GM18909 (cell line): ENCODE measurements at regions not wholly inside any gene's neighbourhood (a gene's known extent, or its start where the extent isn't known, plus 50 kb on each side); places are given as distances from the start of the nearest gene placed in this dataset.
"Not testable (repeated sequence)": the region's sequence is repeated elsewhere in the genome, so short reads cannot be mapped to it uniquely, and the experiment has no call there.

Source experiments
- ATAC-seq: cut with Tn5 transposase; IDR thresholded peaks from one replicate; pipeline ENCODE4 v1.9.1; 2021; ENCODE audit warnings: mild to moderate bottlenecking; ENCODE audit not compliant: unreplicated experiment, poor library complexity

DNA sequence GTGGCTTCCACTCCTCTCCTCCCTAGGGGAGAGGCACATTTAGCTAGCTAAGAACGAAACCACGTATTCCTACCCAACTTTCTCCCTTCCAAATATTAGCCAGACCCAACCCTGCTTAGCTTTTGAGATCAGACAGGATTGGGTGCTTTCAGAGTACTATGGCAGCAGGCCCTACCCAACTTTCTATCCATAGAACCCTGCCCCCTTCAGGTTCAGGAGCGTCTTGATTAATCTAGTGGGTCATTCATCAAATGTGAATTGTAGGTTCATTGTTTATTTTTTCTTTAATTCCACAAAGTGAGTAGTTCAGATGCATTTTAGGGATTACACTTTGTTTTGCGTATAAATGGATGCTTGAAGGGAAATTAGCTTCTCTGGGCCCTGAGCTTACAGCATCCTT, 188.3 kb downstream of the MIB1 start:
- ATAC-seq: no peak

DNA sequence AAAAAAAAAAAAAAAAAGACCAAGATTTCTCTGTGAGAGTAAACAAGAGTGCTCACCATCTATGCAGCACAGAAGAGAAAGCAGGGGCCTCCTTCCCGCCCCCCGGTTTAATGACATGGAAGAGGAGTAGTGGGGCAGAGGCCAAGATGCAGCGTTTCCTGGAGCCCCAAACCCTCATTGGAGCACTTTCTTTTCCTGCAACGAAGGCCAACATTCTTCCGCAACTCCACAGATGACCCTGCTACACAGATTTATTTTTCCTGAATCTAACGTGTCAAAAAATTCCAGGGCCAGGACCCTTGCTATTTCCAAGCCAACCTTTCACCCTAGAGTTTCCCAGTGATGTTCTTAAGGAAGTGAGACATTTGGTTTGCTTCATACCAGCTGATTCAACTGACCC, 189.6 kb downstream of the MIB1 start:
- no peak for ATAC-seq

DNA sequence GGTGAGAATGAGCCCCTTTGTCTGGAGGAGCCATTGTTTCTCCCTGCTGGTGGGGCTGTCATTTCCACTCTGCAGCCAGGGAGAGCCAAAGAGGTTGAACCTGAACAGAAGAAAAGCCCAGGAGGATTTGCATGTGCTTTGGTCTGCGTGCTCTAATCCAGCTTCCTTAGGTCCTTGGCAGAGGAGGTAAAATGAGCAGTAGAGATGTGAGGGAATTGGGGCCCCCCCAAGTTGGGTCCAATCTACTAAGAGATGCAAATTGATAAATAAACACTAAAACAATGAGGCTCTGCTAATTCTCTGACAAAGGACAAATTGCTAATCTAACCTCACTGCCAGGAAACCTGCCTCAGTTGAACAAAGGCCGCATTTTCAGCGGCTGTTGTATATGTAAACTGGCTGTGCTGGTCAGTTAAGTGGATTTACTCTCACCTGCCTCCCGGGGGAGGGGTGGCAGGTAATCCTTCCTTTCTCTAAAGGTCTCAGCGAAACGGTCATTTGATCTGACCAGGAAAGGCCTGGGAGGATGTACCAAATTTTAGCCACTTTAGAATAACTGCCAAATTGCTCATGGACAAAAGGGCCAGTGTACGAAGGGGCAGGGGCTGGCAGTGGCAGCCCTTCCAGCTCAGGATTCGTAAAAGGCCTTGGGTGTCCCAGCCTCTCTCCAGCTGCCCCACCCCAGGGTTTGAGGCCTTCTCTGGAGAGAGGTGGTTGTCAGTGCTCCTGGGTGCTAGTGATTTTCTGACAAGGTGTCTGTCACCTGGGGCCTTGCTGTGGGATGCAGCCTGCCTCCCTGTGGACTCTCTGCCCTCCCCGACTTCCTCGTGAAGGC, 193.6 kb downstream of the MIB1 start:
- no peak for ATAC-seq

GRCh38 chr18:21934766-21935015, 194.1 kb downstream of the MIB1 start:
- no peak for ATAC-seq

DNA sequence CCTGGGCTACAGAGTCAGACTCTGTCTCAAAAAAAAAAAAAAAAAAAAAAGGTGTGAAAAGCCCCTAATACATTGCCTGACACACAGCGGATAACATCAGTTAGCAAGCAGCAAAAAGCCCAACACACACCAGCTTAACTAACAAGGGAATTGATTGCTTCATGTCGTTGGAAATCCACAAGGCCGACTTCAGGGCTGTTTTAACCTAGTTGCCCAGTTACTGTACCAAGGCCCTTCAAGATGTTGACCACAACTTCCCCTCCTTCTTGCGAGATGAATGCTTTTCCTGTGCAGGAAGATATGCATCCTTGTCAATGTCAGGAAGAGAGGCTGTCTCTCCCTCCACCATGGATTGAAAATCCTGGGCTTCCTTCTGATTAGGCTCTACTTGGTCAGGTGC, 202.9 kb downstream of the MIB1 start:
- ATAC-seq: no peak

DNA sequence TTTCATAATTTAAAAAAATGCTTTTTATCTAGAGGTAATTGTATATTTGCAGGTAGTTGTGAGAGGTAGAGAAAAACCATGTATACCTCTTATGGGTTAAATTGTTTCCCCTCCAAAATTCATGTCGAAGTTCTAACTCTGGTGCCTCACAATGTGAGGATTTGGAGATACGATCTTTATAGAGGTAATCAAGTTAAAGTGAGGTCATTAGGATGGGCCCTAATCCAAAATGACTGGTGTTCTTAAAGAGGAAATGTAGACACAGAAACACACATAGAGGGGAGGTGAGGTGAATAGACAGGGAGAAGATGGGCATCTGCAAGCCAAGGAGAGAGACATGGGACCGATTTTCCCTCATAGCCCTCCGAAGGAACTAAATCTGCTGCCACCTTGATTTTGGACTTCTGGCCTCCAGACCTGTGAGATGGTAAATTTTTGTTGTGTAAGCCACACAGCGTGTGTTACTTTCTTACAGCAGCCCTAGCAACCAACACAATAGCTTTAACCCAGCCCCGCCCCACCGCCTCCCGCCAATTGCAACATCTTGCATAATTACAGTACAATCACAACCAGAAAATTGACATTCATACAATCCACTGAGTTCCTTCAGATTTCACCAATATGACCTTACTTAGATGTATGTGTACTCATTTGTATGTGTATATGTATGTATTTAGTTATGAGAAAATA, 208.9 kb downstream of the MIB1 start:
- ATAC-seq: no peak

DNA sequence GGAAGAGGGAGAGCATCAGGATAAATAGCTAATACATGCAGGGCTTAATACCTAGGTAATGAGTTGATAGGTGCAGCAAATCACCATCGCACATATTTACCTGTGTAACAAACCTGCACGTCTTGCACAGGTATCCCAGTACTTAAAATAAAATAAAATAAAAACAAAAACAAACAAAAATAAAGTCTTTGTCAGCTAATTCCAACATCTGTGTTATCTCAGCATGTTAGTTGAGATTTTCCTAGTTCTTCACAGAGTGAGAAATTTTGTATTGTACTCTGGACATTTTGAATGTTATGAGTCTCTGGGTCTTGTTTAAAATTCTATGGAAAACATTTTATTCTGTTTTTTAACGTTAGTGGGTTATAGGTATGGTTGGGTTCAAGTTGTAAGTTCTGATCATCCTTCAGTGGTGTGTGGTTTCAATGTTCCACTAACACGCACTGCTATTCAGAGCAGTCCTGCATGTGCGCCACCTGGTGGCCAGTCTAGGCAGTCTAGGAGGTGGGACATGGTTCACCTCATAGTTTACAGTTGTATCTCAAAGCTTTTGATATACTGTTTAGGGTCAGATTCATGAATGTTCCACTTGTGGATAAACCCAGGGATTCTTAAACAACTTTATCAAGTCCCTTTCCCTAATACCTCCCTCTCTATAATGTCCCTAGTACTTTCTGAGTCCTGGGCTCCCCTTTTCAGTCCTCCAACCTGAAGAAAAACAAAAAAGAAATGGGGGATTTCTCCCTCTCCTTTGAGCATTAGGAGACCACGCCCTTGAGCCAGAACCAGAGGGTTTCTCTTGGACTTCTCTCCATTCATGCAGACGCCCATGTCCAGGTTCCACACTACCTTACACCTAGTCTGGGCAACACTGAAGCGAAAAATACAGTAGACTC, 213.4 kb upstream of the GATA6 start:
- ATAC-seq: peak; percentile 98

DNA sequence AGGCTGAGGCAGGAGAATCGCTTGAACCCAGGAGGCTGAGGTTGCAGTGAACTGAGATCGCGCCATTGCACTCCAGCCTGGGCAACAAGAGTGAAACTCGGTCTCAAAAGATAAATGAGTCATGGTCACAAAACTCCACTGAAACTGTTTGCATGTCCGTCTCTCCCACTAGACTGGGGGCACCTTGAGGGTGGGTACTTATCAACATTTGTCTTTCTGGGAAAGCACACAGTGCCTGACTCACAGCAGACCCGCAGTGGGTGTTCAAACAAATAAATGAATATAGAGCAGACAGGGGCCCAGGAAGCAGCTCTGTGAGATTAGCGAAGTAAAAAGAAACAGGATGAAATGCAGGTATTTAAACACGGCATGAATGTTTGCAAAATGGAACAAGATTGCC, 211.1 kb upstream of the GATA6 start:
- no peak for ATAC-seq

GRCh38 chr18:21958707-21959450, 210.5 kb upstream of the GATA6 start:
- ATAC-seq: no peak

GRCh38 chr18:21960189-21960588, 209.2 kb upstream of the GATA6 start:
- no peak for ATAC-seq

GRCh38 chr18:21963336-21963735, 206.1 kb upstream of the GATA6 start:
- ATAC-seq: no peak

DNA sequence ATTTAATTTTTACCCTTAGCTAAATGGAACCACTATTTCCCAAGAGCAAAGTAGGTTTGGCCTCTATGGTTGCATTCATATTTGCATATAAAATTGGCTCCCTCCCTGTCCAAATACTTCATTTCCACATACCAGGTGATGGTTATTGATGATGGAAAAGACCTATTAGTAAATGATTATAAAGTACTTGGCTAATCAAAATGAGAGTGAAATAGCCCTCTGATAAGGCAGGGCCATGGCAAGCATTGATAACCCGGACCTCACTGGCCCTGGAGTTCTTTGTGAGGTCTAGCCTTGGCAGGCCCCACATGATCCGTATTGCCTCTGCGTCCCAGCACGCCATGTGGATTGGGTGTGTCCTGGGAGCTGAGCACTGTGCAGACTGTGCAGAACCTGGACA, 201.1 kb upstream of the GATA6 start:
- no peak for ATAC-seq

DNA sequence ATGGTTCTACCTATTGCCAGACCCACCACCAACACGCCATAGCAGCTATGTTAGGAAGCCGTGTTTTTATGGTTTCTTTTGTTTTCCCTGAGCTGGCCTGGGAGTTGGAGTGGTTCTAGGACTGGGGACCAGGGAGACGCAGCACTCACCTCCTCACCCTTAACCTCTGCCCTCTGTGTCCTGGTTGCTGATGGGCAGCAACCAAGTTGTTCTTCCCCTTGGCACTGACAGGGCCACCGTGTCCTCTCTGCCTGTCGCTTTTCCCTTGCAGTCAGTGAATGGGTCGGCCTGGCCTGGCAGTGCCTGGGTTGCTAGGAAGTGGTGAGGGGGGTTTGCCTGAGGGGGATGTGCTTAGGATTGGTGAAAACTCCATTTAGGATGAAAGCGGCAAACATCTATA, 197.1 kb upstream of the GATA6 start:
- ATAC-seq: no peak

GRCh38 chr18:21975954-21976353, 193.4 kb upstream of the GATA6 start:
- not testable (repeated sequence) for ATAC-seq

DNA sequence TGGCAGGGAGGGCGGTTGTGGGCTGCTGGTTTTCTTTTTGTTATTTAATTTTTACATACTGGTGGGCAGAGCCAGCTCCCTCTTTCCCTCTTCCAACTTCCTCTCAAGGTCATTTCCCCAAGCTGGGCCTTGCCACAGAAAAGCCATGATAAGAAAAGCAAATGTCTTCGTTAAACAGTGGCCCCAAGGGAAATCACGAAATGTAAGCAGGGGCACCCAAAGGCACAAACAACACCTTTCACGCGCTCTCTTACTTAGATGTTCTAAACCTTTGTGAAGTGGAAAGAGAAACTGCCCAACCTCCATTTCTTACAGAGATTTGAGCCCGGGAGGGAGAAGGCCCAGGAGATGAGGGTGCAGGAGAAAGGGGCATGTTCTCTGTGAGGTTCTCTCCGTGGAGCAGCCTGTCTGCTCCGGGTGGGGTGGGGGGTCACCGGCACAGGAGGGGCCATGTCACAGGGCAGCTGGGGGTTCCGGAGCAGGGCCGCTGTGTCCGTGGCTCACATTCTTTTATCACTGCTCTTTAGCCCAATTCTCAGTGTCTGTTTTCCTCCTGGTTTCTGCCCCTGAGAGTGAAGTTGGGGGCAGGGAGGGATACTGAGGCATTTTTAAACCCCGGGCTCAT, 190.7 kb upstream of the GATA6 start:
- no peak for ATAC-seq

- no peak for ATAC-seq
Measured at GRCh38 chr18:21979171-21979560, 190.2 kb upstream of the GATA6 start.

- ATAC-seq: no peak
Measured at GRCh38 chr18:21979759-21980158, 189.6 kb upstream of the GATA6 start.

DNA sequence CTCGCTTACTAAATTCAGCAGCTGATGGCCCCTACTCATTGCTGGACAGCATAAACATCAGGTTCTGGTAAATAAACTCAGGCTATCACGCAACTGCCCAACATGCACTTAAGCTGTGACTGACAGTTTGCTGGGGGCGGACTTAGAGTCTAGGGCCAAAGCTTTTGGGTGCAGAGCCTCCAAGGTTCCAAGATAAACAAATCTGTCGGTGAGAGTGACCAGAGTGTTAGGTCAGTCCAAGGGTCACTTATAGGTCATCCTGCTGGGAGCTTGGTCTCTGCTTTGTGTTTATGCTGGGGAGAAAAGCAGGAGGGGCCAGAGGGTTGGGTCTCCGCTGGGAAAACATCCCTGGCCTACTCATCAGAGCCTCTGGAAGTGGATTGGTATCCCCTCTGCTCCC, 188.6 kb upstream of the GATA6 start:
- ATAC-seq: no peak

- ATAC-seq: not testable (repeated sequence)
Measured at GRCh38 chr18:21981489-21981888, 187.9 kb upstream of the GATA6 start.

DNA sequence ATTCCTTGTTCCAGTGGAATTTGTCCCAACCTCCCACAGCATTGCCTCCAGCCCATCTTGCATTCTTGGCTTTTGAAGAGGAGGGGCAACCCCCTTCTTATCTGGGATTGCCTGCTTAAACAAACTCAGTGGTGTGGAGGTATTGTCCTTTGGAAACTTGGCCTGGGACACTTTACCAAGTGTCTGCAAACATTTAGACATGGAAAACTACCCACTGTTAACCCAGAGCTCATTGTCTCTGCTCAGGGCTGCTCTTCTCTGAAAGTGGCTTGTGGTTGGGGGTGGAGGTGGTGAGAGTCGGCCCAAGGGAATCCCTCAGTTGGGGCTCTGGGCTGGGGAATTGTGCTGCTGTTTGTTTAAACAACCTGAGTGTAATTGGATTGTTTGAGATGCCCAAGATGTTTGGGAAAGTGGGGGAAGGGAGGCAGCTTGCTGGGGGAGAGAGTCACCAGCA, 178.3 kb upstream of the GATA6 start:
- ATAC-seq: no peak
